Neutrophil (primary cell): ENCODE measurements at regions not wholly inside any gene's neighbourhood (a gene's known extent, or its start where the extent isn't known, plus 50 kb on each side); places are given as distances from the start of the nearest gene placed in this dataset.

Experiments
- H3K27ac ChIP-seq: fragments of 200-600 bp; sonication (generic); 2 replicates; pipeline ENCODE4 v1.5.1; 2016; ENCODE audit warnings: mild to moderate bottlenecking, moderate library complexity
- H3K27me3 ChIP-seq: fragments of 200-600 bp; sonication (generic); 2 replicates; pipeline ENCODE4 v1.6.0; 2016; ENCODE audit warnings: mild to moderate bottlenecking
- H3K36me3 ChIP-seq: fragments of 200-600 bp; sonication (generic); 2 replicates; pipeline ENCODE4 v1.5.1; 2017
- H3K4me1 ChIP-seq, 2 experiments: fragments of 200-600 bp in 1 of 2; sonication (generic) in 1 of 2; 1 replicate in 1 of 2; 2 replicates in 1 of 2; pipeline versions ENCODE4 v1.5.1 to v1.6.1; 2013 to 2016; ENCODE audit warnings: low read depth in 1 of 2, low read length in 1 of 2, mild to moderate bottlenecking in 1 of 2, moderate library complexity in 1 of 2; ENCODE audit not compliant: control insufficient read depth in 1 of 2, insufficient read depth in 1 of 2
- H3K4me3 ChIP-seq, 2 experiments: fragments of 200-600 bp in 1 of 2; sonication (generic) in 1 of 2; 1 replicate in 1 of 2; 2 replicates in 1 of 2; pipeline ENCODE4 v1.5.1; 2013 to 2016; ENCODE audit warnings: low read depth in 1 of 2, low read length in 1 of 2, mild to moderate bottlenecking in 1 of 2, moderate library complexity in 1 of 2
- H3K9me3 ChIP-seq: fragments of 200-600 bp; sonication (generic); 2 replicates; pipeline ENCODE4 v1.5.1; 2016
- TF ChIP-seq, protein P1 (sequence below): fragments of 200-600 bp; sonication (generic); IDR thresholded peaks from 2 replicates; pipeline ENCODE4 v1.5.1; 2016; ENCODE audit warnings: antibody characterized with exemption

DNA sequence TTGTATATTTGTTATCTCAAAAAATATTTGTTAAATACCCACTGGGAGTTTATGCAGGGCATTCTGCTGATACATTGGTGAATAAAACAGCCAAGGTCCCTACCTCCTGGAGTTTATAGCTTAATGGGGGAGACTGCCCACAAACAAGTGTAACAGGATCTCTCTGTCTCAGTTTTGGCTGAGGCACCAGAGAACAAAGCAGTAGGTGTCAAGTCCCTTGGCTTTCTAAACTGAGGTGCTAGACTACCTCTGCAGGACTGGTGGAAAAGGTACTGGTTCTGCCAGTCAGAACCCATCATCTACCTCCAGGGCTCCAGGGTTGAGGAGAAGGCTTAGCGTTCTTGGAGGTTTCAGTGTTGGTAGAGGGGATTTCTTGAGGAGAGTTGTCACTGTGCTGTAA, 188.4 kb upstream of the ELL2 start:
- no peaks in the 10 kb centered on the region for H3K27me3 ChIP-seq
- H3K4me1 ChIP-seq = no peaks in the 10 kb centered on the region
- no peak overlapping the region for H3K4me3 ChIP-seq
- TF ChIP-seq, protein P1, sequence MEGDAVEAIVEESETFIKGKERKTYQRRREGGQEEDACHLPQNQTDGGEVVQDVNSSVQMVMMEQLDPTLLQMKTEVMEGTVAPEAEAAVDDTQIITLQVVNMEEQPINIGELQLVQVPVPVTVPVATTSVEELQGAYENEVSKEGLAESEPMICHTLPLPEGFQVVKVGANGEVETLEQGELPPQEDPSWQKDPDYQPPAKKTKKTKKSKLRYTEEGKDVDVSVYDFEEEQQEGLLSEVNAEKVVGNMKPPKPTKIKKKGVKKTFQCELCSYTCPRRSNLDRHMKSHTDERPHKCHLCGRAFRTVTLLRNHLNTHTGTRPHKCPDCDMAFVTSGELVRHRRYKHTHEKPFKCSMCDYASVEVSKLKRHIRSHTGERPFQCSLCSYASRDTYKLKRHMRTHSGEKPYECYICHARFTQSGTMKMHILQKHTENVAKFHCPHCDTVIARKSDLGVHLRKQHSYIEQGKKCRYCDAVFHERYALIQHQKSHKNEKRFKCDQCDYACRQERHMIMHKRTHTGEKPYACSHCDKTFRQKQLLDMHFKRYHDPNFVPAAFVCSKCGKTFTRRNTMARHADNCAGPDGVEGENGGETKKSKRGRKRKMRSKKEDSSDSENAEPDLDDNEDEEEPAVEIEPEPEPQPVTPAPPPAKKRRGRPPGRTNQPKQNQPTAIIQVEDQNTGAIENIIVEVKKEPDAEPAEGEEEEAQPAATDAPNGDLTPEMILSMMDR = no peak
- H3K27ac ChIP-seq = no peak overlapping the region
- H3K36me3 ChIP-seq = no peaks in the 10 kb centered on the region
- no peaks in the 10 kb centered on the region for H3K9me3 ChIP-seq

DNA sequence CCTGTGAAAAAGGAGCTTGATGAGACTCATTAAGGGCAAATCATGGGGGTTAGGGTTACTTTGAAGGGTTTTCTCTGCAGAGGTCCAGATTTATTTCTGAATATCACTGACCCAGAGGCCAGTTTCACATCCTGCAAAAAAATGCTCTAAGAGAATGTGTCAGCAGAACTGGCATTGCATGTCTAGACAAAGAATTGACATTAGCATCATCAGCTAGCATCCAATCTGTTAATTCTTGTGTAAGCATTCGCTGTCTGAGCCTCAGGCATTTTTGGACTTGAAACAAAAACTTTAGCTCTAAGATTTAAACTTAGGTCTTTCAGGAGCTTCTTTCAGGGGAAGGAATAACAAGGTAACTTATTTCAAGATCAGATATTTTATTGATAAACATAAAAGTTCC, 187.9 kb upstream of the ELL2 start:
- Histone ChIP-seq H3K36me3 (no peaks in the 10 kb centered on the region), H3K9me3 (no peaks in the 10 kb centered on the region), H3K4me3 (no peak overlapping the region), H3K27ac (no peak overlapping the region), H3K4me1 (no peaks in the 10 kb centered on the region), H3K27me3 (no peaks in the 10 kb centered on the region)
- TF ChIP-seq, protein P1 = no peak

DNA sequence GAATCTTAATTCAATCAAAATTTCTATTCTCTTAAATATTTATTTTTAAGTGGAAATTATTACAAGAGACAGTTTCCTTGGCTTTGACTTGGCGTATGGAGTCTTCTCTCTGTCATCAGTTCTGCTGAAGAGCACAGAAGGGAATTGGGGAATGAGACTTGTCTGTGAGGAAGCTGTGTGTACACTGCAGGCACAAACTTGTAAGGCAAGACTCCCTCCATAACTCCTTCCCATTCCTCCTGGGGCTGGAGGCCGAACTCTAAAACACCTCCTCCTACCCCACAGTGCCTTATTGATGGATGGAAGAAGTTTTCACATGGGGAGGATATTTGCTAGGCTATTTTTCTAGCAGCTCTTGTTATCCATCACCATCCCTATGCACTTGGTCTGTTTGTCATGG, 187.4 kb upstream of the ELL2 start:
- Histone ChIP-seq H3K27me3 (no peaks in the 10 kb centered on the region), H3K36me3 (no peaks in the 10 kb centered on the region), H3K27ac (no peak overlapping the region), H3K4me1 (no peaks in the 10 kb centered on the region), H3K4me3 (no peak overlapping the region), H3K9me3 (no peaks in the 10 kb centered on the region)
- TF ChIP-seq, protein P1 = no peak

DNA sequence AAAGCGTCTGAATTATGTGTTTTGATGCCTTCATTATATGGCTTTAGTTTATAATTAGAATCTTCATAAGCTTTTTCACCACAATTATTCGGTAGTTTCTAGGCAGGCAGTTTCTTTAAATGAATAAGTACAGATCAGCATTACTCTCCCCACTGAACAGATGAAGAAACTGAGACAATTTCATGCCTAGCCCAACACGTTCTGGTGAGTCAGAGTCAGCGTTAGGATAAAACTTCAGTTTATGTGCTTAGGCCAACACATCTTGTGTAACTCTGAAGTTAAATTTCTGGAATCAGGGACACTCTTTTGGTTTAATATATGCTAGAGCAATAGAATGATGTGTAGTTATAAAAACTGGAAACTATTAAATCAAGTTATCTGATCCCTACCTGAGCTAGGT, 186.7 kb upstream of the ELL2 start:
- Histone ChIP-seq H3K36me3 (no peaks in the 10 kb centered on the region), H3K27ac (no peak overlapping the region), H3K4me3 (no peak overlapping the region), H3K27me3 (no peaks in the 10 kb centered on the region), H3K4me1 (no peaks in the 10 kb centered on the region), H3K9me3 (no peaks in the 10 kb centered on the region)
- TF ChIP-seq, protein P1 = no peak

GRCh38 chr5:96147866-96148265, 186.2 kb upstream of the ELL2 start:
- Histone ChIP-seq H3K4me3 (no peak overlapping the region), H3K9me3 (no peaks in the 10 kb centered on the region), H3K4me1 (no peaks in the 10 kb centered on the region), H3K36me3 (no peaks in the 10 kb centered on the region), H3K27ac (no peak overlapping the region), H3K27me3 (no peaks in the 10 kb centered on the region)
- TF ChIP-seq, protein P1 = no peak

- Histone ChIP-seq H3K27me3 (no peaks in the 10 kb centered on the region), H3K4me3 (no peak overlapping the region), H3K4me1 (no peaks in the 10 kb centered on the region), H3K9me3 (no peaks in the 10 kb centered on the region), H3K36me3 (no peaks in the 10 kb centered on the region), H3K27ac (no peak overlapping the region)
- TF ChIP-seq, protein P1 = no peak
Measured at GRCh38 chr5:96146675-96147074, 185.0 kb upstream of the ELL2 start.
